ENCODE measurements at regions not wholly inside any gene's neighbourhood (a gene's known extent, or its start where the extent isn't known, plus 50 kb on each side); places are given as distances from the start of the nearest gene placed in this dataset.

DNA sequence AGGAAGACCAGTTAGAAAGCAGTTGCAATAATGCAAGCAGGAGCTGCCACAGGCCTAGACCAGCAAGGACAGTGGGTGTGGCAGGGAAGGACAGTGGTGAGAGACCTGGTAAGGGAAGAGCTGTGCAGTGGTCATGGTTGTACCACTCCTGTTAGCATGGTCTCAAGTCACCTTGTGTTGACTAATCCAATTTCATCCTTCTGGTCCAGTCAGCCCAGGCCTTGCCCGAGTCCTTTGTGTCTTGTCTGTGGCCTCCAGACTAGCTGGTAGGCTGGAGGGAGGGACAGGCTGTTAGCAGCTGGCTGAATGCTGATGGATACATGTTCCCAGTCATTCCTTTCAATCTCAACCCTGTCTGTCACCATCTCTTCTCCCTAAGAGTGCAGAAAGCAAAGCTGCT, 54.1 kb upstream of the BRD7 start:
- no peak overlapping the region for H3K9ac ChIP-seq (replicated peaks; ENCODE audit: extremely low read depth, insufficient read depth, low read length)
- intact Hi-C loops (cut with micrococcal nuclease), result no loop called here
- no peaks in the 10 kb centered on the region for H3K9me3 ChIP-seq (replicated peaks; ENCODE audit: control insufficient read depth, insufficient read depth, low read length)
- dilution Hi-C loops (cut with MboI; ENCODE audit: extremely low pct_ligation_motif_present, low sequenced_read_pairs), result no loop called here
- FAIRE-seq (no peak), DNase-seq (ENCODE audit: low read depth, low spot score) (no peak)
- H3K27me3 ChIP-seq (ENCODE audit: control insufficient read depth in 2 of 2, insufficient read depth in 2 of 2, low read length in 2 of 2), result no peaks in the 10 kb centered on the region
- H3K79me2 ChIP-seq (ENCODE audit: control insufficient read depth, insufficient read depth, low read length), result no peaks in the 10 kb centered on the region
- H3K4me3 ChIP-seq (replicated peaks in 1 of 3; ENCODE audit: insufficient read depth in 1 of 3, low read depth in 1 of 3, low read length in 3 of 3), result no peak overlapping the region
- POLR2A ChIA-PET, result no interaction called here
- no peaks in the 10 kb centered on the region for H3K36me3 ChIP-seq (ENCODE audit: control insufficient read depth in 2 of 2, extremely low read depth in 1 of 2, insufficient read depth in 2 of 2, low read length in 2 of 2)
- CTCF ChIA-PET, result no interaction called here
- TF ChIP-seq FOS (IDR thresholded peaks at IDR 0.05; ENCODE audit: borderline replicate concordance, insufficient read depth, low read length) (no peak), JUN (IDR thresholded peaks at IDR 0.05; ENCODE audit: borderline replicate concordance, insufficient read depth, insufficient read length, low read depth) (no peak), POLR2A (IDR thresholded peaks at IDR 0.05; ENCODE audit: low read depth, low read length) (no peak), GATA2 (IDR thresholded peaks at IDR 0.05; ENCODE audit: insufficient read depth, insufficient read length, low read depth, low read length) (no peak), MAX (IDR thresholded peaks at IDR 0.05; ENCODE audit: insufficient read depth, insufficient read length) (no peak), MYC (IDR thresholded peaks at IDR 0.05; ENCODE audit: low read depth, low read length) (no peak), EZH2 (IDR thresholded peaks at IDR 0.05; ENCODE audit: borderline replicate concordance, low read depth, low read length, severe bottlenecking) (no peak), POLR2AphosphoS5 (IDR thresholded peaks at IDR 0.05; ENCODE audit: insufficient read depth, low read depth, low read length) (no peak), CTCF (IDR thresholded peaks at IDR 0.05; ENCODE audit: extremely low read depth in 1 of 2, insufficient read depth in 1 of 2, low read depth in 1 of 2, low read length in 2 of 2) (no peak)
- H4K20me1 ChIP-seq (replicated peaks; ENCODE audit: control insufficient read depth, extremely low read depth, insufficient read depth, low read length), result no peaks in the 10 kb centered on the region
- H2AFZ ChIP-seq (ENCODE audit: low read depth, low read length), result no peak overlapping the region
- no TSS peak for BruUV-seq (replicated peaks)
- no peak overlapping the region for H3K4me2 ChIP-seq (ENCODE audit: insufficient read depth, low read length)
- H3K9me1 ChIP-seq (replicated peaks; ENCODE audit: control insufficient read depth, extremely low read depth, insufficient read depth, low read length), result no peaks in the 10 kb centered on the region
- no peaks in the 10 kb centered on the region for H3K4me1 ChIP-seq (ENCODE audit: control insufficient read depth, extremely low read depth, insufficient read depth, low read length)
- H3K27ac ChIP-seq (ENCODE audit: insufficient read depth, low read depth, low read length), result no peak overlapping the region
